ENCODE measurements at regions not wholly inside any gene's neighbourhood (a gene's known extent, or its start where the extent isn't known, plus 50 kb on each side); places are given as distances from the start of the nearest gene placed in this dataset.

DNA sequence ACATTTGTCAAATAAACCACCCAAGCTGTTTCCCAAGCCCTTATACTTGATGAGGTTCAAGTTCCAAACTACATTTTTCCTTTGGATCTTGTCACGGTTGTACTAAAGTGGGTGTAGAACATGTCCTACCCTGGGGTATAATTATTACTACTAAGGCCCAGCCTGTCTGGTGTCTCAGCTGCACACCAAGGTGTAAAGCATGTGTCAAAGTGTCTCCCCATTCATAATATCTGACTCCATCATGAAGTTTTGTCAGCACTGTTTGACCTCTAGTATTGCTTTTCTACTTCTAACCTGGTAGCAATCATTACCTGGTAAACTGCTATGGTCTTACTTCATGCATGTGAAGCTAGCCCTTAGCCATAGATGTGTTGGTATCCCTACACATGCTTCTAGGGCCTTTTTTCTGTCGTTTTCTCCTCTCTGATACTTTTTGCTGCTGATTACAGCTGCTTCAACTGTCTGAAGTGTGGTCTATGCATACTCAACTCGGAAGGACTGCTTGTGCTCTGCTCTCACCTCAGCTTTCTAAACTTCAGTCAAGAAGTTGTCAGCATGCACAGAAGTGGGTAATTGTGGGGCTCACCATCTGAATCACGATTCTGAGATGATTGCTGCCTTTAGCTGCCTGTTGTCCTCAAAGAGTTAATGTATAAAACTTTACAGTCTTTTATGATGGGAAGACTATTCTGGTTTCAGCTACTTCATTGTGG is 445.7 kb upstream of the TRIB2 start:
- H3K9me3 Mint-ChIP-seq = no peaks in the 10 kb centered on the region

DNA sequence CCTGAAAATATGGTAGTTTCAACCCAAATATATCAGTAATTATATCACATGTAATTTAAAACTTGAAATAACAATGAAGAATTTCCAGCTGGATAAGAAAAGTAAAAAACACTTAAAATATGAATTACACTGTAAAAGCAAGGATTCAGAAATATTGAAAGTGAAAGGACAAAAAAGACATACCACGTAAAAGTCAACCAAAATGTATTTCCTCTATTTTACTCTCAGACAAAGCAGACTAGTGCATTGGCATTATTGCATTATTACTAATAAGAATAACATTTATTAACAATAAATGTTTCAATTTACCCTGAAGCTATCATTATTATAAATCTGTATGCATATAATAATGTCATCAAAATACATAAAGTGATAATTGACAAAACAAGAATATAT is 445.1 kb upstream of the TRIB2 start:
- H3K27ac Mint-ChIP-seq = peak overlapping the region; percentile 81
- peaks cover 7% of the 10 kb centered on the region for H3K36me3 Mint-ChIP-seq
- H3K4me1 Mint-ChIP-seq = peaks cover 44% of the 10 kb centered on the region
- no peaks in the 10 kb centered on the region for H3K27me3 Mint-ChIP-seq
- ATAC-seq = no peak
- peak overlapping the region; percentile 56 for H3K4me3 Mint-ChIP-seq
- H3K9me3 Mint-ChIP-seq = no peaks in the 10 kb centered on the region

More for the DNA sequence above, 445.7 kb upstream of the TRIB2 start:
- H3K36me3 Mint-ChIP-seq = peaks cover 7% of the 10 kb centered on the region
- H3K27ac Mint-ChIP-seq = peak overlapping the region; percentile 81
- peak overlapping the region; percentile 56 for H3K4me3 Mint-ChIP-seq
- H3K27me3 Mint-ChIP-seq = no peaks in the 10 kb centered on the region
- ATAC-seq = peak; percentile 70
- peaks cover 44% of the 10 kb centered on the region for H3K4me1 Mint-ChIP-seq

DNA sequence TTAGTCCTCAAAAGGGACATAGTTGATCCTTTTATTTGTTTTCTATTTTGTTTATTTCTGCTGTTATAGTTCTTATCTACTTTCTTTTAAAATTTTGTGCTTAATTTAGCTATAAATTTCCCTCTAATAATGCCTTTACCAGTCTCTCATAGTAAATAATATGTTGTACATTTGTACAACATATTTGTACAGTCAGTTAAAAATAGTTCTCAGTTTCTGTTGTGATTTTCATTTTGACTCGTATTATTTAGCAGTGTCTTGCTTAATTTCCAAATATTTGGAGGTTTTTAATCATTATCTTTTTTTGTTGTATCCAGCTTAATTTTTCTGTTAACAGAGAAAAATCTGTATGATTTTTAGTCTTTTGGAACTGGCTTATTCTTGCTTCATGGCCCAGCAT is 443.6 kb upstream of the TRIB2 start:
- peaks cover 53% of the 10 kb centered on the region for H3K4me1 Mint-ChIP-seq

DNA sequence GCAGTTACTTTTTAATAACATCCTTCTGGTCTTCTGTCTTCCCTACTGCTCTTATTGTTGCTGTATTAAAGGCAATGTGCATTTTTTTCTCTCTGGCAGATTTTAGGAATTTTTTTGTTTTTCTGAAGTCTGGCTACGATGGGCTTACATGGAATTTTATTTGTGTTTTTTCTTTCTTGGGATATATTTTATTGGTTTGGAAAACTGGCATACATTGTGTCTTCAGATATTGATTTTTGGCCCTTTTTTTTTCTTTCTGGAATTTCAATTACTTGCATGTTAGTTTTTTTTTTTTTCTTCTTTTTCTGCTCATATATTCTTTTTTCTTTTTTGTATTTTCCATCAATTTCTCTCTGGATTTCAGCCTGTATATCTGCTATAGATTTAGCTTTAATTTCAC is 442.1 kb upstream of the TRIB2 start:
- no peaks in the 10 kb centered on the region for H3K27me3 Mint-ChIP-seq
- H3K4me3 Mint-ChIP-seq = no peak overlapping the region
- ATAC-seq = no peak
- no peaks in the 10 kb centered on the region for H3K9me3 Mint-ChIP-seq
- H3K27ac Mint-ChIP-seq = no peak overlapping the region
- H3K36me3 Mint-ChIP-seq = peaks cover 7% of the 10 kb centered on the region
- H3K4me1 Mint-ChIP-seq = peaks cover 46% of the 10 kb centered on the region

More for the DNA sequence above, 443.6 kb upstream of the TRIB2 start:
- no peak for ATAC-seq
- no peaks in the 10 kb centered on the region for H3K27me3 Mint-ChIP-seq
- H3K4me3 Mint-ChIP-seq = no peak overlapping the region
- H3K9me3 Mint-ChIP-seq = no peaks in the 10 kb centered on the region
- peaks cover 7% of the 10 kb centered on the region for H3K36me3 Mint-ChIP-seq
- H3K27ac Mint-ChIP-seq = no peak overlapping the region

DNA sequence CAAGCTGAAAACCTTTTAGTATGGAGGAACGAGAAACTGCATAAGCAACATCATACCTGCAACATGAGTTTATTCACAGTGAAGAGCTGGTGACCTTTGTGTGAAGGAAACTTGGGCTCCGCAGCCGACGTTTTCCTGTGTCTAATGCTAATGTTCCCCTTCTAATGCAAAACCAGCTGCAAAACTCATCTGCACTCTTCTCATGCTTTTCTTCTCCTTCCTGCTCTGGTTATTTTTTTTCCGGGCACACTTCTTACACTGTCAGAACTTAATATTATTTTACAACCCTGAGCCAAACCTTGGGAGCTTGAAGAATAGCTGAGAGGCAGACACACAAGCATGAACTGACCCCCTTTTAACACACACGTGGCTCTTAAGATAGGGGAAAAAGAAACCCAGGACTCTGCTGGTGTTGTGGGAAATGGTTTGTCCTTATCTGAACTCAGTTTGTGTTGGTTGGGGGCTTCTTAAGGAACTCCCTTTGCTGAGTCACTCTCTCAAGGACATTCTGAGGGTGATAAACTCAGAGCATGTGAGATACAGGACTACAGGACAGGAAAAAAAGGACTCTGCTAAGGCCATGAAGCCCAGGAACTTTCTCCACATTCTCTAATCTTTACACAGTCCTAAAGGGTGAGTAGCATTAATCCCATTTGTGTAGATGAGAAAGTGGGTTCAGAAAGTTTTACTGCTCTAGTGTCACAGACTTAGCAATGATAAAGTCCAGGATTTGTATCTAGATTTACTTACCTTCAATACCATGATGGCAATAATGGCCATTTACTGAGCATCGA is 439.3 kb upstream of the TRIB2 start:
- no peak for ATAC-seq
- no peak overlapping the region for H3K4me3 Mint-ChIP-seq
- H3K4me1 Mint-ChIP-seq = peaks cover 31% of the 10 kb centered on the region
- H3K9me3 Mint-ChIP-seq = no peaks in the 10 kb centered on the region
- H3K27ac Mint-ChIP-seq = no peak overlapping the region
- H3K36me3 Mint-ChIP-seq = peaks cover 7% of the 10 kb centered on the region
- no peaks in the 10 kb centered on the region for H3K27me3 Mint-ChIP-seq

DNA sequence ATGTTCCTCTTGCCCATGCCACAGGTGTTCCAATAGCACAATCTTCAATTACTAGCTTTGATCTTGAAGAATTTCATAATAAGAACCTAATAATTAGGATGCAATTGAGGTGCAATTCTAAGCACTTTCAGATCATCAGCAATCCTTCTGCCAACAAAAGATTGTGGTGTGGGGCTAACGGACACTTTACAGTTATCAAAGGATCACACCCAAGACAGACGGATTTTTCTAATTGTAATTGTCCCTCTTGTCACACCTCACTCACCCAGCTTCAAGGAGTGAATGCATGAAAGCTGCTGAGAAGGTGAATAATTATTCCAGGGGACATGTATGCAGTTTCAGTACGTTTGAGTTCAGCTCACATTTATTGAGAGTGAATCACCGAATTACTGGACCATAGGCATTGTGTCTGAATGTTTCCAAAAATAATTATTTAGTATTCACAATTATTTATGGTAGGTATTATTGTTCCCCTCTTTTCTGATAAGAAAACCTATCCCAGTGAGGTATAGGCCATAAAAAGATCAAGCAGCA is 438.5 kb upstream of the TRIB2 start:
- Mint-ChIP-seq H3K36me3 (peaks cover 7% of the 10 kb centered on the region), H3K4me3 (no peak overlapping the region), H3K4me1 (peaks cover 31% of the 10 kb centered on the region), H3K27me3 (no peaks in the 10 kb centered on the region), H3K27ac (no peak overlapping the region), H3K9me3 (no peaks in the 10 kb centered on the region)
- ATAC-seq = no peak

DNA sequence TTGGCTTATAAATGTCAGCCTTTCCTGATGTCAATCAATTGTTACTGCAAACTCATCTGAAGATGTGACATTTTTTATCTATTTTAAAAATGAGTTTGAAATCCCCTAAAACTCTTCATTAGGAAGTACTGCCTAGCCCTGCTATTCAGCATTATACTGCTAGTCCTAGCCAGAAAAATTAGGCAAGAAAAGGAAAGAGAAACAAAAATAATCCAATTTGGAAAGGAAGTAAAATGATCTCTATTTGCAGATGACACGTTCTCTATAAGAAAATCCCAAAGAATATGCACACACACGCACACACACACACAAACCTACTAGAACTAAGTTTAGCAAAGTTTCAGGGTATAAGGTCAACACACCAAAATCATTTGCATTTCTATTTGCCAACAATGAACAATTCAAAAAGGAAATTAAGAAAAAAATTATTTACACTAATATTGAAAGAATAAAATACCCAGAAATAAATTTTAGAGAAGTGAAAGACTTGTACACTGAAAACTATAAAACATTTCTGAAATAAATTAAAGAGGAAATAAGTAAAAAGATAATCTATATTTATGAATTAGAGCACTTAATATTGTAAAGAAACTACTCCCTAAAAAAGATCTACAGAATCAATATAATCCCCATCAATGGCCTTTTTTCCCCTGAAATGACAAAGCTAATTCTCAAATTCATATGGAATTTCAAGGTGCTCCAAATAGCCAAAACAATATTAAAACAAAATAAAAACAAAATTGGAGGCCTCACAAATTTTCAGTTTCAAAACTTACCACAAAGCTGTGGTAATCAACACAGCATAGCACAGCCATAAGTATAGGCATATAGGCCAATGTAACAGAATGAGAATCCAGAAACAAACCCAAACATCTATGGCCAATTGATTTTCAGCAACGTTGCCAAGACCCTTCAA is 433.7 kb upstream of the TRIB2 start:
- peaks cover 37% of the 10 kb centered on the region for H3K4me1 Mint-ChIP-seq
- no peak overlapping the region for H3K4me3 Mint-ChIP-seq
- ATAC-seq = no peak
- no peak overlapping the region for H3K27ac Mint-ChIP-seq
- no peaks in the 10 kb centered on the region for H3K27me3 Mint-ChIP-seq
- no peaks in the 10 kb centered on the region for H3K36me3 Mint-ChIP-seq
- no peaks in the 10 kb centered on the region for H3K9me3 Mint-ChIP-seq

DNA sequence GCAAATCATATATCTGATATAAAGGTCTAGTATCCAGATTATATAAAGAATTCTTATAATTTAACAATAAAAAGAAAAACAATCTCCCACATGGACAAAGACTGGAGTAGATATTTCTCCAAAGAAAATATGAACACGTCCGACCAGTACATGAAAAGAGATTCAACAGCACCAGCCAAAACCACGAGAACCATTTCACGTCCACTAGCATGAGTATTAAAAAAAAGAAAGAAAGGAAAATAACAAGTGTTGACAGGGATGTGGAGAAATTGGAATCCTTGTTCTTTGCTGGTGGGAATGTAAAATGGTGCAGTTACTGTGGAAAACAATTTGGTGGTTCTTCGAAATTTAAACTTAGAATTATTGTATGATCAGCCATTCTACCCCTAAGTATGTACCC is 432.7 kb upstream of the TRIB2 start:
- Mint-ChIP-seq H3K4me1 (peaks cover 37% of the 10 kb centered on the region), H3K4me3 (no peak overlapping the region), H3K27me3 (no peaks in the 10 kb centered on the region), H3K36me3 (no peaks in the 10 kb centered on the region), H3K9me3 (no peaks in the 10 kb centered on the region), H3K27ac (no peak overlapping the region)
- ATAC-seq = no peak

DNA sequence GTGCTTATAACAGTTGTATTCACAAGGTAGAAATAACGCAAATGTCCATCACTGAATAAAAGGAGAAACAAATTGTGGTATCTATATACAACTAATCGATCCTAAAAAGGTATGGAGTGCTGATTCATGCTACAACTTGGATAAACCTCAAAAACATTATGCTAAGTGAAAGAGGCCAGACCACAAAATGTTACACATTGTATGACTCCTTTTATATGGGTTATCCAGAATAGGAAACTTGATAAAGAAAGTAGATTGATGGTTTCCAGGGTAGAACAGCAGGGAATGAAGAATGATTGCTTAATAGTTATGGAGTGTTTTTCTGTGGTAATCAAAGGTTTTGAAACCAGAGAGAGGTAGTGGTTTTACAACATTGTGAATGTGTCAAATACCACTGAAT is 432.2 kb upstream of the TRIB2 start:
- Mint-ChIP-seq H3K27ac (no peak overlapping the region), H3K4me3 (no peak overlapping the region), H3K4me1 (peaks cover 37% of the 10 kb centered on the region), H3K27me3 (no peaks in the 10 kb centered on the region), H3K36me3 (no peaks in the 10 kb centered on the region), H3K9me3 (no peaks in the 10 kb centered on the region)
- ATAC-seq = no peak

DNA sequence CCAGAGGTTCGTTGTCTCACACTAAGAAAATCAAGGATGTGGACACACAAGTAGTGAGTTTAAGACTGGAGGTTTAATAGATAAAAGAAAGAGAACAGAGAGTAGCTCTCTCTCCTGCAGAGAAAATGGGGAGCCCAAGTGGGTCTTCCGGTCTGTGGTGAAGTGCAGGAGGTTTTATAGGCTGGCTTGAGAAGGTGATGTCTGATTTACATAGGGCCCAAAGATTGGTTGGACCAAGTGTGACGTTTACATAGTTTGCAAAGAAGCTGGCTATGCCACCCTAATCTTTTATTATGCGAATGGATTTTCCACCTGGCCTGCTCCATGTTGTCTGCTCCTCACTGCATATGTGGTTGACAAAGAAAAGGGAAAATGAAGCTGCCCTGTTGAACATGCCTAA is 430.4 kb upstream of the TRIB2 start:
- H3K36me3 Mint-ChIP-seq = no peaks in the 10 kb centered on the region
- H3K9me3 Mint-ChIP-seq = no peaks in the 10 kb centered on the region
- no peak overlapping the region for H3K4me3 Mint-ChIP-seq
- ATAC-seq = no peak
- no peak overlapping the region for H3K27ac Mint-ChIP-seq
- peaks cover 30% of the 10 kb centered on the region for H3K4me1 Mint-ChIP-seq
- H3K27me3 Mint-ChIP-seq = no peaks in the 10 kb centered on the region

DNA sequence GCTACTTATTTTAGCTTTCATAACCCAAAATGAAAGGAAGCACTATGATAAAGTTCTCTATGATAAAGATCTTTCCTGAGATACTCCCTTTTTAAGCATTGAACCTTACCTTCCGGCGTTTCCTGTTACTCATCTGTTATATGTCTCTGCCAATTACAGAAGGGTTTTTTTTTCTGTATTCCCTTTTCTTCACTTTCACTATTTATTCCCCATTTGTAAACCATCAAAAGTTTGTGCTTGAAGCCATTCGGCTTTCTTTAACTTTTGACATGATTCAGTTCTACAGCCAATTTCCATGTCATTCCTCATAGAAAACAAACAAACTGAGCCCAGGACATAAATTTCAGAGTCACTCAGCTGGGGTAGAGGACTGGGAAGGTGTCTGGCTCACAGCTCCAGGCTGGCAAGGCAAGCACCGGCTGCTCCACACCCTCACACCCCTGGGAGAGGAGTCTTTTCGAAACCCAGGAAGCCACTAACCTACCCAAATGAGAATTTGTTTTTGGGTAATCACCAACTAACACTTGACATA is 429.4 kb upstream of the TRIB2 start:
- no peak for ATAC-seq
- no peaks in the 10 kb centered on the region for H3K27me3 Mint-ChIP-seq
- H3K36me3 Mint-ChIP-seq = no peaks in the 10 kb centered on the region
- no peaks in the 10 kb centered on the region for H3K9me3 Mint-ChIP-seq
- H3K4me3 Mint-ChIP-seq = no peak overlapping the region
- H3K4me1 Mint-ChIP-seq = peaks cover 30% of the 10 kb centered on the region
- H3K27ac Mint-ChIP-seq = peak overlapping the region; percentile 8

DNA sequence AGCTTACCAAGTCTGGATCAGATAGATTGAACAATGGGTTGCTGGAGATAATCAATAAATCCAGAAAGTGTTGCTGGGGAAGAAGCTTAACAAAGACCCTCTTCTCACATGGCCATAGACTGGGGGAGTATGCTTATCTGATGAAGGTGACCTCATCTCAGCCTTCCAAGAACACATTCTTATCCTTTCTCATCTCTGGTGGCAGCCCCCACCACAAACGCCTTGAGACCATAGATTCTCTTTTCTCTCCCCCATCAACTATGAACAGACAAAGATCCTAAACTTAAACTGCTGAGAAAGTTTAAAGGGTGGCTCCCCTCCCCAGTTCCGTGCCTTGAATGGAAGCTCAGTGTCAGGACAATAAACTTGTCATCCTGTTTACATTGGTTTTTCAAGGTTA is 428.7 kb upstream of the TRIB2 start:
- Mint-ChIP-seq H3K4me1 (peaks cover 25% of the 10 kb centered on the region), H3K27me3 (no peaks in the 10 kb centered on the region), H3K9me3 (peaks cover 3% of the 10 kb centered on the region), H3K27ac (no peak overlapping the region), H3K36me3 (no peaks in the 10 kb centered on the region), H3K4me3 (no peak overlapping the region)
- no peak for ATAC-seq

DNA sequence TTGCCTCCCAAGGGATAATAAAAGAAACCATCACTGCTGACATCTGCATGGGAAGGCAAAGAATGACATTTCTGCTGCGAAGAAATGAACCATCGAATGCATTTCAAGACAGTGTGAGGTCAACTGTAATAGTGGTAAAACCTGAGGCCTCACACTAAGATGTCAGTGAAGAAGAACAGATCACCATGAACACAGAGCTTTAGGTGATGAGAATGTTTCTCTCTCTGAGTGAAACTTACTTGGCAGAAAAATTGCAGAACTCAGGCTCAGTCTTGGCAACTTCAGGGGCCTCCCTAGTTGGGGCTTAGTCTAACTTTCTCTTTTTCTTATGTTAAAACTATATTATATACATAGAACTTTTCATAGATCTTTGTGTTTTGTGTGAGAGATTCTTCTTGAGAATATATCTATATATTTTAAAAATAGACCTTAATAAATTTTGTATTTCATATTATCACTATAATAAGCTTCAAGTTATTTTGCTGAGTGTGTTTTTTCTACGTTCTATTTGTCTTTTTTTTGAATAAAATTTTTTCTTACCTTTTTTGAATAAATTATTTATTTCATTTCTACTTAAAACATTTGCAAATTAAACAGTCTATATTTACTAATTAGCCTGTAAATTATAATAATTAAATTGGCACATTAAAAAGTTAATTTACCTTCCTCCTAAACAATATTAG is 427.5 kb upstream of the TRIB2 start:
- Mint-ChIP-seq H3K4me1 (peaks cover 24% of the 10 kb centered on the region), H3K27ac (no peak overlapping the region), H3K36me3 (no peaks in the 10 kb centered on the region), H3K27me3 (no peaks in the 10 kb centered on the region), H3K4me3 (no peak overlapping the region), H3K9me3 (peaks cover 3% of the 10 kb centered on the region)
- peak; percentile 39 for ATAC-seq

DNA sequence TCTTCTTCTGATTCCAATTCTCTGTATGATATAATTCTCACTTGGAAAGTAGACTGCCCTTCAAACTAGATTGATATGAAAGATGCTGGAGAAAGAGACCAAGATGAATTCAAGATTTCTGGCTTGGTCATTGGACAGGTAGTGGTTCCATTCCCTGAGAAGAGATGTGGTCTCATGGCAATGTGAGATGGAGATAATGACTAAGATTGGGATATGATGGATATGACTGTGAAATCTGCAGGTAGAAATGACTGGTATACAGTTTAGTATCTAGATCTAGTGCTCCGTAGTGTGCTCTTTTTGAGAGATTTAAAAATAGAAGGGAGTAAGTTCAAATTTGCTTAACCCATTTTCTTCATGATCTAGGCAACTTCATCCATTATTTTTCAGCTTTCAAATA is 425.4 kb upstream of the TRIB2 start:
- H3K27me3 Mint-ChIP-seq = no peaks in the 10 kb centered on the region
- peaks cover 27% of the 10 kb centered on the region for H3K4me1 Mint-ChIP-seq
- no peaks in the 10 kb centered on the region for H3K36me3 Mint-ChIP-seq
- peaks cover 3% of the 10 kb centered on the region for H3K9me3 Mint-ChIP-seq
- no peak overlapping the region for H3K27ac Mint-ChIP-seq
- ATAC-seq = no peak
- no peak overlapping the region for H3K4me3 Mint-ChIP-seq
